CD1c-positive myeloid dendritic cell (primary cell): ENCODE measurements at regions not wholly inside any gene's neighbourhood (a gene's known extent, or its start where the extent isn't known, plus 50 kb on each side); places are given as distances from the start of the nearest gene placed in this dataset.

ENCODE experiments used
- DNase-seq: peaks from one replicate; pipeline ENCODE4 v3.0.0-alpha.2; 2016; ENCODE audit errors: extremely low spot score

- DNase-seq: no peak
Observed at GRCh38 chr20:43306837-43307236, 117.1 kb upstream of the PTPRT start.

DNA sequence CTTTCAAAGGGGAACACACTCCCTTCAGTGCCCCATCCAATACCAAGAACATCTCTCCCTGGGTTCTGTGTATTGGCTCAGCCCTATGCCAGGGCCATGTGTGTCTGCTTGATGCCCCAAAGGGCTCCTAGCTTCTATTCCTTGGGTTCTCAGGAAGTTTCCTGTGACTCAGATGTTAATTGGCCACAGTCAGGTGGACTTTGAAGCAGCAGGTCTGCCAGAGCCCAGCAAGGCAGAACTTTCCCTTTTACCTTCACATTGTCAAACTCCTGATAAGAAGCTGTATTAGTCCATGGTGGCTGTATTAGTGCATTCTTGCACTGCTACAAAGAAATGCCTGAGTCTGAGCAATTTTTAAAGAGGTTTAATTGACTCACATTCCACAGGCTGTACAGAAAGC is 116.0 kb upstream of the PTPRT start:
- DNase-seq: no peak

- no peak for DNase-seq
Observed at GRCh38 chr20:43304598-43304997, 114.9 kb upstream of the PTPRT start.

GRCh38 chr20:43302936-43303335 is 113.2 kb upstream of the PTPRT start:
- no peak for DNase-seq

DNA sequence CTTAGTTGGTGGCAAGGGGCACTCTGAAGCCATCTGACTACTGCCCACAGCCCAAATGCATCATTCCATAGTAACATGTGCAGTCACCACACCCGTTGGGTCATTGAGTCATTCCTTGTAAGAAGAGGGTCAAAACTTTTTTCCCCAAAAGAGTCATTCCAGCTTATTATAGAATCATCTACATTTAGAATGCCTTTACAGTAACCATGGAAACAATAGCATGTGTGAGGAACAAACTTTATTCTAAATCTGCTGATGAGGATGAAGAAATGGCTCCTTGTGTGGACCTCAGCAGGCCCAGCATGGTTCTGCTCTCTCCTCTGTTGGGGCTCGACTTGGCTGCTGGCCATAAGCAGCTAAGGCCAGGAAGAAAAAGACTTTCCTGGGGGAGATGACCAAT is 111.2 kb upstream of the PTPRT start:
- no peak for DNase-seq

- DNase-seq: no peak
Observed at GRCh38 chr20:43295781-43296180, 106.1 kb upstream of the PTPRT start.

DNA sequence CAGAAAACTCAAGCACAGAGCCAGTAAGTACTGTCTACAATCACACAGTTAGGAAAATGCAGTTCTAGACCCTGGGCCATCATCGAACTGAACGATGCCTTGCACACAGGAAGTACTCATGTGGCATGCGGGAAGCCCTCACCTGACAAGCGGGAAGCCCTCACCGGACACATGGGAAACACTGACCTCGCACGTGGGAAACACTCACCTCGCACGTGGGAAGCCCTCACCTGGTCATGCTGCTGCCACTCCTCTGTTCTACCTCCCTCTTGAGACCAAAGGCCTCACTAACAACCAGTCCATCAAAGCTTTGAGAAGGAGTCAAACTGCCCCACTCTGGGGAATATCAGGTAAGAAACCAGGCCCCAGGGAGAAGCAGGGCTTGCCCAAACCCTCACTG is 105.6 kb upstream of the PTPRT start:
- DNase-seq: no peak

DNA sequence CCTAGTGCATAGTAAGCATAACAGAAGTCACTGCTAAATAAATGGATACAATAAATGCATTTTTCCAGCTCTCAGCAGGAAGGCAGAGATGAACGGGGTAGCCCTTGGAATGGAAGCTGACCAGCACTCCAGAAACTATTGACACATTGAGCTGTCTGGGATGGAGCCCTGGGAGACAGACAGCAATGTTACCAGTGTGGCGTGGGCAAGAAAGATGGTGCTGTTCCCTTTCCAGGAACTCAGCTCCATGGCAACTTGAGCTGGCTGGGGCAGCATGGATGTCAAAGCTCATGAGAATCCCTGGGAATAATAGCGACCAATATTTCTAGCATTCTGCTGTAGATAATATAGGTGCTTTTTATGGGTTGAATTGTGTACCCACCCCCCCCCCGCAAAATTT is 104.3 kb upstream of the PTPRT start:
- DNase-seq: no peak

GRCh38 chr20:43293068-43293786 is 103.5 kb upstream of the PTPRT start:
- DNase-seq: no peak

- no peak for DNase-seq
Observed at GRCh38 chr20:43292222-43292621, 102.5 kb upstream of the PTPRT start.

- no peak for DNase-seq
Observed at GRCh38 chr20:43287637-43288036, 97.9 kb upstream of the PTPRT start.

DNA sequence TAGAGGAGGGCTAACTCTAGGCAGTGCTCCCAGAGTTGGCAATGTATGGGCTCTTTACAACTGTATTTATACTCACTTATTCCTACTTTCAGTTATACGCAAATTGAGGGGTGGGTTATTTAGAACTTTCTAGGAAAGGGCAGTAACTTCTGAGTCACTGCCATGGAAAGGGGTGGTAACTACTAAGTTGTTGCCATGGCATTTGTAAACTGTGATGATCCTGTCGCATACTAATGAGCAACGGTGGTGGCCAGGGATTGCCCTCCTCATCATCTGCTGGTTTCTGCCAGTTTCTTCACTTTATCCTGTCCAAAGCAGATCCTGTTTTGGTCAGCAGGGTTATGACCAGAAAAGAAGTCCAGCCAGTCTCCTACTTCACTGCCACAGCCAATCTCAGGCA is 95.5 kb upstream of the PTPRT start:
- DNase-seq: no peak

DNA sequence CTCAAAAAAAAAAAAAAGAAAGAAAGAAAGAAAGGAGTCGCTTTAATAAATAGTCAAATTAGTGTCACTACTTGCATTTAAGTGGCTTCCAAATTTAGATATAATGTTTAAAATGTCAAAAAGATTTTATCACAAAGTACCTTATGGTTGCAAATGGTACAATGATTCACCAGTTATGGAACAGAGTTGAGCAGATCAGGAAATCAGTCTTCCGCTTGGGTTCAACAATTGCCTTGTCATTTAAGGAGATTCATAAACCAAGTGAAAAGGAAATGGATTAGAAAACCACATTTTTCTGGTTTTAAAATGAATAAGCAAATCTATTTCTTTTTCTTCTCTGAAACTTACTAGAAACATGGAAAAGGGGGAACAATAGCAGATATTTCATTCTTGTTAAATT is 94.8 kb upstream of the PTPRT start:
- DNase-seq: no peak

DNA sequence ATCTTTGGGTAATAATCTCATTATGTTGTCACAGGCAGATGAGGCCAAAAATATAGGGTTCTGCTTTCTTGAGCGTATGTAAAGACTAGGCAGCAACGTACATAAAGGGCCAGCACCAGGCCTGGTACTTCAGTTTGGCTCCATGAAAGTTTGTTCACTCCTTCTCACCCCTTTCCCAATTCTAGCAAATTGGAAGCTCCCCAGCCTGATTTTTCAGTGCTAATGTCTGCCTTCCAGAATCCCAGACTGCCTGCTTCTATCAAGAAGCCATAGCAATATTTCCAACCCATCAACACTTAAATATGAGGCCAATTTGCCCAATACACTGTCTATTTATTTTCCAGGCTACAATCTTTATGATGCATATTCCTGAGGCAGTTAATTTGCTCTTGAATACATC is 93.4 kb upstream of the PTPRT start:
- no peak for DNase-seq

- DNase-seq: no peak
Observed at GRCh38 chr20:43271980-43272379, 82.3 kb upstream of the PTPRT start.

DNA sequence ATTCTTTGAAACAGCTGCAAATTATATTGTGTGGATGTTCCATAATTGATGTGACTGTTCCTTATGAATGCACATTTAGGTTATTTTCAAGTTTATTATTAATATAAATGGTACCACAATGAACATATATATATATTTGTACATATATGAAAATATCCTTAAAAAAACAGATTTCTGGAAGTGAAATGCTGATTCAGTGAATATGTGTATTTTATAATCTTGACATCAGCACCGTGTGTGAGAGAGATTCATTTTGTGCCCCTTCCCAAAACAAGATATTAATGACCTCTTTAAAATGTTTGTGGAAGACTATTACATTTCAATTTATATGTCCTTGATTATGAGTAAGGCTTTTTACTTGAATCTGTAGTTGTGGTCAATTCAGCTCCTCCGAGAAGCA is 75.7 kb upstream of the PTPRT start:
- DNase-seq: no peak

DNA sequence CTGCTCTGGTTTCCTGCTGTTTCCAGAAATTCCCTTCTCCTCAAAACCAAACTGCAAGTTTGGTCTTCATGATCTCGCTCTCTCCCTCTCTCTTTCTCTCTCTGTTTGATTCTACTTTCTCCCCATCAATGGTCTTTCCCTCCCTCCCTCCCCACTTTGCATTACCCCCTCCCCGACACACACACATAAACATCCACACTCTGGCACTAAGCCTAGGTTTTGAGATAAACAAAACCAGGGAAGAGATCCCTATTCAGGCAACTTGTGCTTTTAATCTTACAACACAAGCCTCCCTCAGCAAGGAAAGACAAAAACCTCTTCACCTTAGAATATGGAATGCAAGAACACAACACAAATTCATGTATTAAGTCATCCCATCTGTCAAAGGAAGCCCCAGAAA is 73.5 kb upstream of the PTPRT start:
- no peak for DNase-seq

- no peak for DNase-seq
Observed at GRCh38 chr20:43262341-43262740, 72.6 kb upstream of the PTPRT start.

DNA sequence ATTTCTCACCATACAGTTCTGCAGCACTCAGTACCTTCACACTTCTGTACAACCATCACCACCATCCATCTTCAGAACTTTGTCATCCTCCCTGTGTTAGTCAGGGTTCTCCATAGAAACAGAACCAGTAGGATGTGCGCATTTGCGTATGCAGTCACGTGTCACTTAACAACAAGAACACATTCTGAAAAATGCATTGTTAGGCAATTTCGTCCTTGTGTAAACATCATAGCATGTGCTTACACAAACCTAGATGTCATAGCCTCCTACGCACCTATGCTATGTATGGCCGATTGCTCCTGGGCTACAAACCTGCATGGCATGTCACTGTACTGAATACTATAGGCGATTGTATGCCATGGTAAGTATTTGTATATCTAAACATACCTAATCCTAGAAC is 66.2 kb upstream of the PTPRT start:
- DNase-seq: no peak

DNA sequence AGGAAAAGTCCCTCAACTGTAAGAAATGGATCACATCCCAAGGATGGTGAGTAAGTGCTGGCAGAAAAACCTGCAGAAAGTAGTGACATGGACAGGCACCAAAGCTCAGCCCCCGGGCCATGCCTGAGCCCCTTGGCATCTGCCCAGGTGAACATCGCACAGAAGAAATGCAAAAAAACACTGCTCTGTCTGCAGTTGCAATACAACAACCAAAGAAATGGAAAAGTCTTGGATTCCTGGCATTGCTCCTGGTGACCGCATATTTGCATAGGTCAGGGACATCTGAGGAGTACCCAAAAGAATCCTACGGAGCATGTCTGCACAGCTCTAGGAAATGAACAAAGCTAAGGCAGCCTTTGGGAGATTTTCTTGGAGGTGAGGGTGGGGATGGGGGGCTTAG is 63.1 kb upstream of the PTPRT start:
- no peak for DNase-seq

DNA sequence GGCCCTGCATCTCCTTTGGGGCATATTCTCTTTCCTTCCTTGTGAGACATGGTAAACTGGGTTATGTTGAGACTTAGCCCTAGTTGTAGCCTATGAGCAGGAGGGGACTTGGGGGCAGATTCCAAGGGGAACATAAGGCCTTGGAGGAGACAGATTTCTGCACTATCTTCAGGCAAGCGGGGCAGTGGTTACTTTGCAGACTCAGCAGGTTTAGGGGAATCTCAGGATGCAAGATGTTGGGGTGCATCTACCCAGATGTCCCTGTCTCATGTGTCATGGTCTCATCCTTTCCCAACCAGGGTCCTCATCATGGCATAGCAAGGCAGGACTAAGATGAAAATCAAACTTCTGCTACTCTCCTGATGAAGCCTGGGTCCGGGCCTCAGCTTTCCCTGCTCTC is 58.6 kb upstream of the PTPRT start:
- DNase-seq: no peak

- DNase-seq: no peak
Observed at GRCh38 chr20:43247361-43247760, 57.7 kb upstream of the PTPRT start.

DNA sequence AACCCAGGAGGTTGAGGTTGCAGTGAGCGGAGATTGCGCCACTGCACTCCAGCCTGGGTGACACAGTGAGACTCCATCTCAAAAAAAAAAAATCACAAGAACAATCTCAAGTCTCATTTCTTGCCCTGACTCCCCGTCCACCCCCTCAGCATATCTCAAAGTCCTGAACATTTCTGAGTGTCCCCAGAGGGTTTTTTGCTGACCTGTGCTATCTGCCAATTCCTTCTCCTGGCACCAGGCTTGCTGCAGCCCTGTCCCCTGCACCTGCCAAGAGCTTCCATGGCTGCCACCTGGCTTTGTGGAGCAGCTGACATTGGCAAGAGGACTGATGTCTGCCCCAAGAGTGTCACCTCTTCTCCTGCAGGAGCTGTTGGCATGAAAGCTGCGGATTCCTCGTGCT is 54.9 kb upstream of the PTPRT start:
- no peak for DNase-seq

DNA sequence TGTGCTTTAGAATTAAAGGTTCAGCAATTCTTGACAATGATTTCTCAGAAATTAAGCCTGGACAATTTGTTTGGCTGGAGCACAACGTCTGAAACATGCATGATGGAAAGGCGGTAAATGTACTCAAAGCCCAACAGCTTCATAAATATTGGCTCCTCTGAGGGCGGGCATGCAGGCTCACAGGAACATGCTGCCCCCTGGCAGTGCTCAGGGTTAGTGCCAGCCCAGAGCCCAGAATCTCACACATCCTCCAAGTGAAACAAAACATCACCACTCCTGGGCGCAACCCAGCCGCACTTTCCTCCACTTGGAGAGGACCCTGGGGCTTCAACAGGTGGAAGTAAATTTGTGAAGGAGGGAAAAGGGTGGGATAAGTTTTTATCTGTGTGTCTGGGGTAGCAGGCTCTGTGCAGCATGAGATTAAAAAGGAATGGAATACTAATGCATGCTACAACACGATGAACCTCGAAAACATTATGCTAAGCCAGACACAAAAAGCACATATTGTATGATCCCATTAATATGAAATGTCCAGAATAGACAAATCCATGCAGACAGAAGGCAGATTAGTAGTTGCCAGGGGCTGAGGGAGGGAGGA is 54.1 kb upstream of the PTPRT start:
- no peak for DNase-seq
